Effector memory CD8-positive, alpha-beta T cell (primary cell): ENCODE measurements at regions not wholly inside any gene's neighbourhood (a gene's known extent, or its start where the extent isn't known, plus 50 kb on each side); places are given as distances from the start of the nearest gene placed in this dataset.

Experiments used
- ATAC-seq: fragments of 150-1000 bp; cut with Tn5 transposase; replicated peaks from 2 replicates; pipeline ENCODE4 v1.10.0; 2021; ENCODE audit warnings: mild to moderate bottlenecking, moderate library complexity
- DNase-seq, 3 experiments: peaks; one replicate each; pipeline ENCODE4 v3.0.0; 2021
- H3K27ac Mint-ChIP-seq, 2 donors: one replicate each; pipeline ENCODE4 v1.8.0; 2022; ENCODE audit warnings: mild to moderate bottlenecking in 2 of 2, mixed read lengths in 2 of 2, moderate library complexity in 2 of 2
- H3K27me3 Mint-ChIP-seq, 2 donors: one replicate each; pipeline ENCODE4 v1.8.0; 2022; ENCODE audit warnings: mixed read lengths in 2 of 2
- H3K36me3 Mint-ChIP-seq: one replicate; pipeline ENCODE4 v1.8.0; 2022; ENCODE audit warnings: mild to moderate bottlenecking, moderate library complexity, mixed read lengths; ENCODE audit not compliant: insufficient read depth
- H3K4me1 Mint-ChIP-seq, 2 donors: one replicate each; pipeline ENCODE4 v1.8.0; 2022; ENCODE audit warnings: low read depth in 2 of 2, mixed read lengths in 2 of 2
- H3K4me3 Mint-ChIP-seq, 2 donors: one replicate each; pipeline ENCODE4 v1.8.0; 2022; ENCODE audit warnings: mild to moderate bottlenecking in 2 of 2, mixed read lengths in 2 of 2, moderate library complexity in 2 of 2
- H3K9me3 Mint-ChIP-seq, 2 donors: one replicate each; pipeline ENCODE4 v1.8.0; 2022; ENCODE audit warnings: mixed read lengths in 2 of 2

GRCh38 chr4:111650674-111651086, 494.6 kb upstream of the FAM241A start:
- H3K27me3 Mint-ChIP-seq: no peaks in the 10 kb centered on the region
- no peak overlapping the region for H3K27ac Mint-ChIP-seq
- ATAC-seq (no peak), DNase-seq (no peak)
- H3K4me1 Mint-ChIP-seq: no peaks in the 10 kb centered on the region
- peaks cover 0 to 5% of the 10 kb centered on the region in 2 donors for H3K9me3 Mint-ChIP-seq
- no peaks in the 10 kb centered on the region for H3K36me3 Mint-ChIP-seq
- no peak overlapping the region for H3K4me3 Mint-ChIP-seq

- H3K9me3 Mint-ChIP-seq: peaks cover 0 to 3% of the 10 kb centered on the region in 2 donors
- DNase-seq (no peak), ATAC-seq (no peak)
- no peaks in the 10 kb centered on the region for H3K27me3 Mint-ChIP-seq
- H3K36me3 Mint-ChIP-seq: no peaks in the 10 kb centered on the region
- H3K27ac Mint-ChIP-seq: no peak overlapping the region
- no peak overlapping the region for H3K4me3 Mint-ChIP-seq
- no peaks in the 10 kb centered on the region for H3K4me1 Mint-ChIP-seq
Measured at GRCh38 chr4:111652236-111652635, 493.0 kb upstream of the FAM241A start.

- Mint-ChIP-seq H3K4me1 (no peaks in the 10 kb centered on the region), H3K27me3 (no peaks in the 10 kb centered on the region), H3K4me3 (no peak overlapping the region), H3K9me3 (peaks cover 0 to 4% of the 10 kb centered on the region in 2 donors), H3K36me3 (no peaks in the 10 kb centered on the region), H3K27ac (no peak overlapping the region)
- DNase-seq: no peak
- no peak for ATAC-seq
Measured at GRCh38 chr4:111652986-111653385, 492.3 kb upstream of the FAM241A start.

GRCh38 chr4:111662496-111662895, 482.8 kb upstream of the FAM241A start:
- Mint-ChIP-seq H3K4me1 (no peaks in the 10 kb centered on the region), H3K9me3 (peaks cover 0 to 5% of the 10 kb centered on the region in 2 donors)
- ATAC-seq: no peak

GRCh38 chr4:111664308-111664945, 480.8 kb upstream of the FAM241A start:
- H3K4me1 Mint-ChIP-seq: no peaks in the 10 kb centered on the region
- no peak for ATAC-seq
- peaks cover 0 to 5% of the 10 kb centered on the region in 2 donors for H3K9me3 Mint-ChIP-seq
- no peak for DNase-seq
- no peaks in the 10 kb centered on the region for H3K27me3 Mint-ChIP-seq
- no peaks in the 10 kb centered on the region for H3K36me3 Mint-ChIP-seq
- H3K4me3 Mint-ChIP-seq: no peak overlapping the region
- H3K27ac Mint-ChIP-seq: no peak overlapping the region

More at GRCh38 chr4:111662496-111662895, 482.8 kb upstream of the FAM241A start:
- no peak overlapping the region for H3K27ac Mint-ChIP-seq
- H3K36me3 Mint-ChIP-seq: no peaks in the 10 kb centered on the region
- DNase-seq: no peak
- no peak overlapping the region for H3K4me3 Mint-ChIP-seq
- no peaks in the 10 kb centered on the region for H3K27me3 Mint-ChIP-seq

GRCh38 chr4:111666826-111667360, 478.4 kb upstream of the FAM241A start:
- ATAC-seq (no peak), DNase-seq (no peak)
- Mint-ChIP-seq H3K27me3 (no peaks in the 10 kb centered on the region), H3K9me3 (peaks cover 0 to 5% of the 10 kb centered on the region in 2 donors), H3K4me1 (no peaks in the 10 kb centered on the region), H3K36me3 (no peaks in the 10 kb centered on the region), H3K27ac (no peak overlapping the region), H3K4me3 (no peak overlapping the region)

- H3K27me3 Mint-ChIP-seq: no peaks in the 10 kb centered on the region
- ATAC-seq (no peak), DNase-seq (no peak)
- no peaks in the 10 kb centered on the region for H3K4me1 Mint-ChIP-seq
- H3K36me3 Mint-ChIP-seq: no peaks in the 10 kb centered on the region
- no peak overlapping the region for H3K4me3 Mint-ChIP-seq
- H3K27ac Mint-ChIP-seq: no peak overlapping the region
- H3K9me3 Mint-ChIP-seq: peaks cover 14 to 19% of the 10 kb centered on the region in 2 donors
Measured at GRCh38 chr4:111671756-111672155, 473.5 kb upstream of the FAM241A start.

- H3K27ac Mint-ChIP-seq: no peak overlapping the region
- H3K9me3 Mint-ChIP-seq: peaks cover 23 to 30% of the 10 kb centered on the region in 2 donors
- ATAC-seq: no peak
- no peak for DNase-seq
- no peak overlapping the region for H3K4me3 Mint-ChIP-seq
- no peaks in the 10 kb centered on the region for H3K27me3 Mint-ChIP-seq
- H3K36me3 Mint-ChIP-seq: no peaks in the 10 kb centered on the region
- no peaks in the 10 kb centered on the region for H3K4me1 Mint-ChIP-seq
Measured at GRCh38 chr4:111675746-111676145, 469.5 kb upstream of the FAM241A start.

- H3K9me3 Mint-ChIP-seq: peaks cover 23 to 30% of the 10 kb centered on the region in 2 donors
- H3K4me3 Mint-ChIP-seq: no peak overlapping the region
- H3K4me1 Mint-ChIP-seq: no peaks in the 10 kb centered on the region
- H3K36me3 Mint-ChIP-seq: no peaks in the 10 kb centered on the region
- ATAC-seq (no peak), DNase-seq (no peak)
- no peaks in the 10 kb centered on the region for H3K27me3 Mint-ChIP-seq
- H3K27ac Mint-ChIP-seq: no peak overlapping the region
Measured at GRCh38 chr4:111676533-111676932, 468.7 kb upstream of the FAM241A start.

- Mint-ChIP-seq H3K4me1 (no peaks in the 10 kb centered on the region), H3K4me3 (no peak overlapping the region), H3K36me3 (no peaks in the 10 kb centered on the region), H3K27ac (no peak overlapping the region), H3K9me3 (peaks cover 12 to 19% of the 10 kb centered on the region in 2 donors), H3K27me3 (no peaks in the 10 kb centered on the region)
- ATAC-seq: no peak
- no peak for DNase-seq
Measured at GRCh38 chr4:111678479-111678878, 466.8 kb upstream of the FAM241A start.

- Mint-ChIP-seq H3K4me3 (no peak overlapping the region), H3K36me3 (no peaks in the 10 kb centered on the region), H3K27me3 (no peaks in the 10 kb centered on the region), H3K4me1 (no peaks in the 10 kb centered on the region), H3K9me3 (peaks cover 11 to 15% of the 10 kb centered on the region in 2 donors), H3K27ac (no peak overlapping the region)
- no peak for ATAC-seq
- DNase-seq: no peak
Measured at GRCh38 chr4:111678908-111679307, 466.3 kb upstream of the FAM241A start.

GRCh38 chr4:111681270-111681669, 464.0 kb upstream of the FAM241A start:
- no peak for ATAC-seq
- Mint-ChIP-seq H3K9me3 (peaks cover 11% of the 10 kb centered on the region in 2 donors), H3K27me3 (no peaks in the 10 kb centered on the region), H3K27ac (no peak overlapping the region), H3K4me1 (no peaks in the 10 kb centered on the region), H3K36me3 (no peaks in the 10 kb centered on the region), H3K4me3 (no peak overlapping the region)
- no peak for DNase-seq

- no peak overlapping the region for H3K4me3 Mint-ChIP-seq
- no peaks in the 10 kb centered on the region for H3K36me3 Mint-ChIP-seq
- H3K4me1 Mint-ChIP-seq: no peaks in the 10 kb centered on the region
- ATAC-seq: no peak
- no peak overlapping the region for H3K27ac Mint-ChIP-seq
- no peak for DNase-seq
- H3K9me3 Mint-ChIP-seq: peaks cover 11% of the 10 kb centered on the region in 2 donors
- no peaks in the 10 kb centered on the region for H3K27me3 Mint-ChIP-seq
Measured at GRCh38 chr4:111681751-111682150, 463.5 kb upstream of the FAM241A start.

- Mint-ChIP-seq H3K4me1 (no peaks in the 10 kb centered on the region), H3K27ac (no peak overlapping the region), H3K27me3 (no peaks in the 10 kb centered on the region), H3K4me3 (no peak overlapping the region), H3K9me3 (no peaks in the 10 kb centered on the region), H3K36me3 (no peaks in the 10 kb centered on the region)
- no peak for ATAC-seq
- DNase-seq: no peak
Measured at GRCh38 chr4:111685205-111685604, 460.0 kb upstream of the FAM241A start.
